Superior temporal gyrus (tissue), 1 donor: ENCODE measurements at regions not wholly inside any gene's neighbourhood (a gene's known extent, or its start where the extent isn't known, plus 50 kb on each side); places are given as distances from the start of the nearest gene placed in this dataset.
A peak's percentile ranks its signal among the peaks of the same experiment; 100 is the strongest.

Experiments
- DNase-seq: peaks from one replicate; pipeline ENCODE4 v3.0.0-alpha.2; 2016; ENCODE audit errors: extremely low spot score

- no peak for DNase-seq
Measured at GRCh38 chr4:152023674-152024073, 262.9 kb upstream of the GATB start.

GRCh38 chr4:152022543-152022942 lies 261.7 kb upstream of the GATB start:
- DNase-seq, result no peak

- DNase-seq, result peak; percentile 98
Measured at GRCh38 chr4:152021788-152022438, 261.1 kb upstream of the GATB start.

DNA sequence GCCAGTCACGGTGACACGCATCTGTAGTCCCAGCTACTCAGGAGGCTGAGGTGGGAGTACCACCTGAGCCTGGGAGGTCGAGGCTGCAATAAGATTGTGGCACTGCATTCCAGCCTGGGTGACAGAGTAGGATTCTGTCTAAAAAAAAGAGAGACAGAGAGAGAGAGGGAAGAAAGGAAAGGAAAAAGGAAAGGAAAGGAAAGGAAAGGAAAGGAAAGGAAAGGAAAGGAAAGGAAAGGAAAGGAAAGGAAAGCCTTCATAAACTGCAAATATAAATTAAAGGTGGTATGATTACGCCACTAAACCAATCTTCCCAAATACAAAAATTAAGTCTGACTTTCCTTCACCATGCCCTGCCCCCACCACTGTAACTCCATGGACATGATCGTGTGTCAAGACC lies 259.3 kb upstream of the GATB start:
- no peak for DNase-seq

- DNase-seq, result peak; percentile 69
Measured at GRCh38 chr4:152016303-152016620, 255.5 kb upstream of the GATB start.

- DNase-seq, result peak; percentile 47
Measured at GRCh38 chr4:152015597-152016302, 254.9 kb upstream of the GATB start.

- DNase-seq, result no peak
Measured at GRCh38 chr4:152014280-152014679, 253.5 kb upstream of the GATB start.

GRCh38 chr4:152011469-152011868 lies 250.7 kb upstream of the GATB start:
- DNase-seq, result no peak

DNA sequence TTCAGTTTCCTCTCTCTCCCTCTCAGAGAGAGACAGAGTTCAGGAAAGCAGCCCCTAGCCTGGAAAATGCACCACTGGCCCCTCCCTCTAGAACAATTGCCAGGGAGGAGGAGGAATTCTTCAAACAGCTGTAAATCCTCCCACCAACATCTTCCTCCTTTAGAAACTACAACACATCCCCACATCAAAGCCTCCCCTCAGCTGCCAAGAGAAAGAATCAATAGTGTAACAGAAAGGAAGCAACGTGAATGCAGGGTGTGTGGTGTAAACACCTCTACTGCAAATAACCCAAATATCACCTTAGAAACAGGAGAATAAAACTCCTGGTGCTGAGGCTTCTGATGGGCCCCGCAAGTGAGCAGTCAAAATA lies 249.9 kb upstream of the GATB start:
- no peak for DNase-seq

DNA sequence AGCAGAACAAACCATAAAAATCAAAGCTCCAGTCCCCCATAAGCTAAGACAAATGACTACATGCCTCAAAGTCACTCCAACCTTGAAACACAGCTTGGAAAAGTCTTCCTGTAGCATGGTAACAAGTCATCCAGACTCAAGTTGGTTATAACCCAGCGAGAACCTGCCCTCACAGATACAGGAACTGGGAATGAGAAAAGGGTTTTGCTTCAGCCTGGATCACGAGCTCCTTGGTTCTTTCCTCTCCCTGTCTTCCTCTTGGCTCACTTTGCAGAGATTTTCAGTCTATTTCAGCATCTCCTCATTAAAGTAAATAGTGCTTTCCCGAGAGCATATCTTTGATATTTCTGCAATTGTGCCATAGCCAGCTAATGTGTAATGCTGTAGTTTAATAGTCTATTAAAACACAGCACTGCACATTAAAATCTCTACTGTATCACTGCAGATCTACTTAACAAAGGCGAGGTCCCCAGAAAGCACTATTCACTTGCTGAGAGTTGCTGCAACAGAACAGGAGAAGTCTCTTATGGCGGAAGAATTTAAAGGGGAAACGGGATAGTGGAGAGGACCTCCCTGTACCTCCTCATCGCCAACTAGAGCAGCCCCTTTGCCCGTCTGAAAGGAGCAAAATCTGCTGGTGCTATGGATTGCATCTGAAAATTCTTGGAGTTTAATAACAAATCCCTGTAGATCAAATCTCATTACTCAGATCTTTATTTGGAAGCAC lies 249.3 kb upstream of the GATB start:
- peak; percentile 49 for DNase-seq

DNA sequence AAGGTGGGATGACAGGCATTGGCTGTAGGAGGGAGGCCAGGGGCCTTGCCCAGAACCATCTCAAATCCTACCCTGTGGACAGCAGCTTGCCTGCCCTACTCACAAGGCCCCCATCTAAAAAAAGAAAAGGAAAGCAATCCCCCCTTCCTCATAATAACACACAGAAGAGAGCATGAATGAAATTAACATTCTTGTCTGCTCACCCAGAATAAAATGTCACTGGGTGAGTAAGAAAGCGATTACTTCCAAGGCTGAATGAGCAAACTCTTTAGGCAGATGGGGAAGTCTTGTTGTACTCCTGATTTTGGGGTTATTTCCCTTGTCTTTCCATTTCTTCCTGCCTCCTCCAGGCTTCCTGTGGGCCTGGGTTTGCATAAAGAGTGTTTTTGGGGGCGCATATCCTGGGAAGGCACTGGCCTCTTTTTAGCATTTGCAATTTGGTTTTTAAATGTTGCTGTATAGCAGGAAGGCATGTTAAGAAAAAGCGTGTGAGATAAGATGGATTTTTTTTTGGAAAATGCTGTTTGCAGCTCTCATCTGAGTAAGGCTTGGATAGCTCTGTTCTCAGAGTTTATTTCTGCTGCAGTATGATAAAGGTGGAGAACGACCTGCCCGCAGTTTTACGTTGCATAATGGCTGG lies 248.3 kb upstream of the GATB start:
- DNase-seq, result peak; percentile 52

DNA sequence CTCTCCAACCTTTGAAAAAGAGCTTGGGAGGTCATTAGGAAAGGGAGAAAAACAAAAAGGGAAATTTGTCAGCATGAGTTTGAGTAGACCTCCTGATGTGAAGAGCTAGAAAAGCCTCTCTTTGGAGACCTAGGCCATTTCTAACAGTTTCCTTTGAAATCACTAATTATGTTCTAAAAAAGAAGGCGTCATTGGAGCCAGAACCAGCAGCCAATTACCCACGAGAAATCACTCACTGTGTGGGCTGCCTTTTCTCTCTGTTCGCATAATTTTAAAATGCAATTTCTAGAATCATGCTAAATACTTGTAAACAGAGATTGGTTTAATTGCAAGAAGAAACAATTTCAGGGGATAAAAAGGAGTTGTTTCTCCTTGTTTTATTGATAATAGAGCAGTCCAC lies 246.3 kb upstream of the GATB start:
- DNase-seq, result peak; percentile 65

GRCh38 chr4:152004801-152005200 lies 244.0 kb upstream of the GATB start:
- DNase-seq, result no peak

DNA sequence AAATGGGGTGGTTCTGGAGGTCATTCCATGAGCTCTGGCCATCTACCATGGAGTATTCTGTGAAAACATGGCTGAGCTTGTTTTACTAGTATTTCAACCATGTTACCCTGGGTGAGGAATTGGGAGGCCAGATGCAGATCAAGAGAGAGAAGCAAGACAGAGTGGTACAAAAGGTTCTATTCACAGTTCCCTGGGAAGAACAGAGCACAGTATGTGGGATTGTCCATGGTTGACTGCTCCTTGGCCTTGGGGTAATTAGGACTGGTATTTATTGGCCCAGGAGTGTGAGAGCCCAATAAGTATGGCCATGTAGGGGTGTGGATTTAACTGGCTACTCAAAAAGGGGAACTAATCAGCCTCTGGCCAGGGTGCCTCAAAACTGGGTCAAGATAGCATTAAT lies 239.7 kb upstream of the GATB start:
- no peak for DNase-seq

DNA sequence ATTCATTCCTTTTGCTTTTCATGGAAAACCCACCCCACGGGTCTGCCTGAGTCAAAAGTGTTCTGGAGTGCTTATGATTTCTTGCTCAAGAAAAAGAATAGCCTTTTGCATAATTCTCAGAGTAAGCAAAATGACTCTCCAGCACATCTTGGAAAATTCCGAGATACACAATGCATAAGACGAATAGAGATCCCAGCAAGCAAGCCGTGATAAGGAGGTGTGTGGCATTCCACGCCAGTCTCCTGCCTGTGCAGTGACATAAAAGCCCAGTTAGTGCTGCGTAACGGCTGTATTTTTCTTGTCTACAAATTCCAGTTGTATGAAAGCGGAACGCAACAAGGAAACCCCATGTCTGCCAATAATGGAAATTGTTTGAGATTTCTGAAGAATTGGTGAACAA lies 237.9 kb upstream of the GATB start:
- DNase-seq, result peak; percentile 52

DNA sequence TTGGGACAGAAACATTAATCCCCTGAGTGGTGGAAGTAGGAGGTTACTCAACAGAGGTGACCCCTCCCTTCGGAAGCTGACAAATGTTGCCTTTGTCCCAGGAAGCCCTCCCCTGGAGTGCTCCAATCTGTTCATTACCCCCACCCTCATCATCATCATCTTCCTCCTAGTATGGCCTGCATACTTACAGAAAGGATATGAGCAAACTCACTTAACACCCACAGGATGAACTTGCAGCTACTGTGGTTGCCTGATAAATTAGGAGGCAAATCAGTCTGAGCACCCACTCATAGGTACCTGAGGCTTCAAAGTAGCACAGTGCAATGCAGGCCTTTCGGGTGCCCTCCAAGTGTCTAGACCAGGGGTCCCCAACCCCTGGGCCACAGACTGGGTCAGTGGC lies 236.7 kb upstream of the GATB start:
- DNase-seq, result no peak

- DNase-seq, result no peak
Measured at GRCh38 chr4:151994429-151994828, 233.6 kb upstream of the GATB start.

- no peak for DNase-seq
Measured at GRCh38 chr4:151993521-151993920, 232.7 kb upstream of the GATB start.

DNA sequence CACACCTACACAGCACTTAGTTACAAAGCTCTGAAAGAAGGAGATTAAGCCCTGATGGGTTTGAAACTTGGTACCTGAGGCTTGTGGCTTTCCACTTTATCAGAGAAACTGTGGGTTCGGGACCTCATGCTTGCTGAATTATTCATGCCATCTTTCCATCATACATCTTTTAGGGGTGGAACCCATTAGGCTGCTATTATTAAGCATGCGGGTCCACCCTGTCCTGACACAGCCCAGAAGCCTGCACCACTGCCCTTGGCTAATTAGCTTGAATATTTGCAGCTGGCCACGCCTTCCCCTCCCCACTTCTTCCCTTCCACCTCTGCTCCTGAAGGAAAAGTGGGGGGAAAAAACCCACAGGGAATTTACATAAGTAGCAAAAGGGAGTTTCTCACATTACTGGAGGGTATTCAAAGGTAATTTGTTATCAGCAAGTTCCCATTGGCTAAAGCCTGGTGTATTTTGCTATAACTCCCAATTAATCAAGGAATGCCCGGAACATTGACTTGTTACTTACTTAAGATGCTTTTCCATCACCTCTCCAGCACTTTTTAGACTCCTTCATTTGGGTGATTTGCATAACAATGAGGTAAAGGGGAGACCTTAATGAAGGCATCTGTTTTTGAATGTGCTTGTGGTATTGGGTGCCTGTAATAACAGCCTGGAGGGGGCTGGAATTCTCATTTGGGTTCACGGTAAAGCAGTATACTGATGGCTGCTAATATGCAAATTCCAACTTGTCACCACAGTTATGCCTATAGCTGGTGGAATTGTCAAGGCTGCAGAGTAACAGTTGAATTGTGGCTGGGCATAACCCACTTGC lies 231.7 kb upstream of the GATB start:
- no peak for DNase-seq

DNA sequence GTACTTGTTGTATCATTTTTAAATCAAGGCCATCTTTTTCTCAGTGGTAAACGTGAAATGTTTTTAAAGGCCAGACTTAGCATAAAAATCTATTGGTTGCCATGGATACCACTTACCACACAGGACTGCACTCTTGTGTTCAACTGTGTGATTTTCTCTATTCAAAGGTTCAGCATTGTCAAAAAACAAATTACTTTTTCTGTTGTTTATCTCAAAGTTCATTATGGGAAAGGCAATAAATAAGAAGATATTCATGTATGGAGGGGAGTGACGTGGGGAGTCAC lies 231.0 kb upstream of the GATB start:
- peak; percentile 69 for DNase-seq

GRCh38 chr4:151991001-151991883 lies 230.4 kb upstream of the GATB start:
- DNase-seq, result peak; percentile 41
